GM12878 (cell line): ENCODE measurements at regions not wholly inside any gene's neighbourhood (a gene's known extent, or its start where the extent isn't known, plus 50 kb on each side); places are given as distances from the start of the nearest gene placed in this dataset.

Source experiments
- ATAC-seq: fragments of 200-7000 bp; cut with Tn5 transposase; 3 replicates; pipeline ENCODE4 v1.9.1; 2020; ENCODE audit warnings: mild to moderate bottlenecking, moderate library complexity
- BruUV-seq: library from RNA; stranded (reverse); fragments of 400-500 nt; replicated peaks from 2 replicates; lab custom pipeline; 2021; lab: Mats Ljungman, UMichigan
- CTCF ChIA-PET: fragments of 300-600 bp; sonication (Branson Sonifier 250); formaldehyde crosslinking; extraction: SDS; loops from one replicate; lab custom pipeline; 2021; ENCODE audit warnings: inconsistent platforms; lab: Yijun Ruan, JAX
- POLR2A ChIA-PET: fragments of 350-600 bp; formaldehyde crosslinking; extraction: SDS; loops from one replicate; lab custom pipeline; 2021; ENCODE audit warnings: inconsistent platforms; lab: Charles Lee
- RAD21 ChIA-PET: fragments of 300-600 bp; sonication (Branson Sonifier 250); formaldehyde crosslinking; loops from one replicate; lab custom pipeline; 2023; ENCODE audit warnings: antibody characterized with exemption; ENCODE audit not compliant: unreplicated experiment; lab: Charles Lee
- SMC1A ChIA-PET: fragments of 300-600 bp; sonication (Branson Sonifier 250); formaldehyde crosslinking; loops from one replicate; lab custom pipeline; 2023; ENCODE audit not compliant: unreplicated experiment, uncharacterized antibody; lab: Charles Lee
- DNase-seq: peaks from one replicate; pipeline ENCODE4 v3.0.0-alpha.2; 2011; ENCODE audit warnings: low read depth, low spot score
- FAIRE-seq: peaks from 3 replicates; lab custom pipeline; 2011; peaks lifted over from hg19 to GRCh38; lab: Jason Lieb, UNC
- H2AFZ ChIP-seq: 2 replicates; pipeline ENCODE4 v1.6.0; 2011; ENCODE audit warnings: low read depth, low read length, control low read depth; ENCODE audit not compliant: control insufficient read depth
- H3K27ac ChIP-seq: 2 replicates; pipeline ENCODE4 v1.5.1; 2011; ENCODE audit warnings: control low read depth; ENCODE audit not compliant: control insufficient read depth, insufficient read depth
- H3K27me3 ChIP-seq, 2 experiments: replicated peaks in 1 of 2; 2 replicates each; pipeline versions ENCODE4 v1.6.0 to v1.6.1; 2011; ENCODE audit warnings: low read length in 1 of 2; ENCODE audit not compliant: control insufficient read depth in 2 of 2, insufficient read depth in 2 of 2
- H3K36me3 ChIP-seq, 2 experiments: 2 replicates each; pipeline ENCODE4 v1.5.1; 2011; ENCODE audit warnings: low read length in 1 of 2; ENCODE audit not compliant: control insufficient read depth in 2 of 2, insufficient read depth in 2 of 2
- H3K4me1 ChIP-seq: 2 replicates; pipeline ENCODE4 v1.6.1; 2011; ENCODE audit warnings: mild to moderate bottlenecking, low read length, moderate library complexity, mixed read lengths; ENCODE audit not compliant: control insufficient read depth, insufficient read depth
- H3K4me2 ChIP-seq: 2 replicates; pipeline ENCODE4 v1.6.0; 2011; ENCODE audit warnings: control low read depth; ENCODE audit not compliant: control insufficient read depth, insufficient read depth
- H3K4me3 ChIP-seq: fragments of 200-600 bp; sonication (generic); 2 replicates; pipeline ENCODE4 v1.5.1; 2016
- H3K79me2 ChIP-seq: 2 replicates; pipeline ENCODE4 v1.6.0; 2011; ENCODE audit warnings: low read length; ENCODE audit not compliant: control insufficient read depth, insufficient read depth
- H3K9ac ChIP-seq: 2 replicates; pipeline ENCODE4 v1.8.0; 2011; ENCODE audit warnings: low read length, control low read depth, mixed read lengths; ENCODE audit not compliant: control insufficient read depth, insufficient read depth
- H3K9me3 ChIP-seq: replicated peaks from 3 replicates; pipeline ENCODE4 v1.5.1; 2011; ENCODE audit warnings: mild to moderate bottlenecking, low read length; ENCODE audit not compliant: control insufficient read depth, insufficient read depth
- H4K20me1 ChIP-seq: 2 replicates; pipeline ENCODE4 v1.6.0; 2011; ENCODE audit not compliant: control insufficient read depth, insufficient read depth
- DPF2 ChIP-seq: fragments of 450-650 bp; IDR thresholded peaks from 2 replicates; pipeline ENCODE4 v1.6.1; 2017; ENCODE audit warnings: mild to moderate bottlenecking
- SIN3A ChIP-seq: IDR thresholded peaks from 2 replicates; pipeline ENCODE4 v1.6.1; 2012; ENCODE audit warnings: low read depth, low read length, improper control_type of control experiment
- WGBS: methylation state at CpG from one replicate; pipeline ENCODE4 v1.1.6; 2016; ENCODE audit warnings: low lambda C conversion rate; ENCODE audit not compliant: insufficient replicate concordance, insufficient coverage; ENCODE audit errors: missing lambda C conversion rate; 5-methylcytosine and 5-hydroxymethylcytosine counted together
- in situ Hi-C: fragments of 300-500 bp; cut with MboI; formaldehyde crosslinking; loops from 9 replicates; pipeline ENCODE4 v1.14.3; 2018; ENCODE audit warnings: mixed read lengths
- intact Hi-C: fragments of 100-400 bp; cut with micrococcal nuclease; formaldehyde crosslinking; loops from one replicate; pipeline ENCODE4 v1.14.2; 2022; ENCODE audit not compliant: unreplicated experiment
- TF ChIP-seq, protein P1 (sequence below): fragments of 450-650 bp; IDR thresholded peaks from 2 replicates; pipeline ENCODE4 v1.6.1; 2017; ENCODE audit warnings: mild to moderate bottlenecking, moderate library complexity

DNA sequence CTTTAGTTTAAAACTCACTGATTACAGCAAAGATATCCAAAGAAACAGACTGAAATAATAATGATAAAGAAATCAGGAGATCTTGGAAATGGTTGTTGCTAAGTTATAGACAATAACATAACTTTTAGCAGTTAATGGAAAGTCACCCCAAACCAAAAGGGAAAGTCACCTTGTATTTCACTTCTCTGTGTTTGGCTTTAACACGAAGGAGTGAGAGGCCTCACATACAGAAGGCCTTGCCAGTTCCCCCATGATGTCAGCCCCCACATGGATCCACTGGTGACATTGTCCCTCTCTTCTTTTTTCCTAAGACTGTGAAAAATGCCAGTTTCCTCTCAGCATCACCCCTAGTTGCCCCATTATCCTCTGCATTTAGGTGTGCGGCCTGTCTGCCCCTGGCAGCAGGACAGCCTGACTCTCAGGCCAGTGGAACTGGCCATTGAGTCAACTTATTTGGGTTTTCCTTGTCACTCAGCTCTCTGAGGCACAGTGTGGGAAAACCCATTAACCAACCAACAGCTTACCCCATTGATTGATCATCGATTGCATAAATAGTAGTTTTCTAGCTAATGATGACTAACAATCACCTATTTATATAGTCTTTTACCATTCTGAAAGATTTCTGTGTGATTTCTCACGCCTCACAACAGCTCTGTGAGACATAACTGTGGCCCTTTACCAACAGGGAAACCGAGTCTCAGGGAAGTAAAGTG is 308.1 kb downstream of the PTTG2 start:
- ATAC-seq, result no peak
- no peak for FAIRE-seq
- intact Hi-C loops (no loop called here), in situ Hi-C loops (no loop called here)
- ChIA-PET SMC1A (no interaction called here), CTCF (no interaction called here), POLR2A (no interaction called here), RAD21 (interaction anchor here (0.6 kb wide), 1 partner anchor 89 kb away, joined by 3 read pairs; no protein-coding TSS in a partner anchor)
- no peaks in the 10 kb centered on the region for H3K36me3 ChIP-seq
- H3K4me1 ChIP-seq, result peaks cover 6% of the 10 kb centered on the region
- no peaks in the 10 kb centered on the region for H3K27me3 ChIP-seq
- H3K4me3 ChIP-seq, result no peak overlapping the region
- WGBS, result 42% methylated on average over 5 of the region's 5 CpGs
- peak overlapping the region; percentile 25; the same call in 1 of the 2 replicates for H2AFZ ChIP-seq
- TF ChIP-seq DPF2, result no peak
- no peak for TF ChIP-seq SIN3A
- TF ChIP-seq, protein P1, sequence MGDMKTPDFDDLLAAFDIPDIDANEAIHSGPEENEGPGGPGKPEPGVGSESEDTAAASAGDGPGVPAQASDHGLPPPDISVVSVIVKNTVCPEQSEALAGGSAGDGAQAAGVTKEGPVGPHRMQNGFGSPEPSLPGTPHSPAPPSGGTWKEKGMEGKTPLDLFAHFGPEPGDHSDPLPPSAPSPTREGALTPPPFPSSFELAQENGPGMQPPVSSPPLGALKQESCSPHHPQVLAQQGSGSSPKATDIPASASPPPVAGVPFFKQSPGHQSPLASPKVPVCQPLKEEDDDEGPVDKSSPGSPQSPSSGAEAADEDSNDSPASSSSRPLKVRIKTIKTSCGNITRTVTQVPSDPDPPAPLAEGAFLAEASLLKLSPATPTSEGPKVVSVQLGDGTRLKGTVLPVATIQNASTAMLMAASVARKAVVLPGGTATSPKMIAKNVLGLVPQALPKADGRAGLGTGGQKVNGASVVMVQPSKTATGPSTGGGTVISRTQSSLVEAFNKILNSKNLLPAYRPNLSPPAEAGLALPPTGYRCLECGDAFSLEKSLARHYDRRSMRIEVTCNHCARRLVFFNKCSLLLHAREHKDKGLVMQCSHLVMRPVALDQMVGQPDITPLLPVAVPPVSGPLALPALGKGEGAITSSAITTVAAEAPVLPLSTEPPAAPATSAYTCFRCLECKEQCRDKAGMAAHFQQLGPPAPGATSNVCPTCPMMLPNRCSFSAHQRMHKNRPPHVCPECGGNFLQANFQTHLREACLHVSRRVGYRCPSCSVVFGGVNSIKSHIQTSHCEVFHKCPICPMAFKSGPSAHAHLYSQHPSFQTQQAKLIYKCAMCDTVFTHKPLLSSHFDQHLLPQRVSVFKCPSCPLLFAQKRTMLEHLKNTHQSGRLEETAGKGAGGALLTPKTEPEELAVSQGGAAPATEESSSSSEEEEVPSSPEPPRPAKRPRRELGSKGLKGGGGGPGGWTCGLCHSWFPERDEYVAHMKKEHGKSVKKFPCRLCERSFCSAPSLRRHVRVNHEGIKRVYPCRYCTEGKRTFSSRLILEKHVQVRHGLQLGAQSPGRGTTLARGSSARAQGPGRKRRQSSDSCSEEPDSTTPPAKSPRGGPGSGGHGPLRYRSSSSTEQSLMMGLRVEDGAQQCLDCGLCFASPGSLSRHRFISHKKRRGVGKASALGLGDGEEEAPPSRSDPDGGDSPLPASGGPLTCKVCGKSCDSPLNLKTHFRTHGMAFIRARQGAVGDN, result no peak
- no peaks in the 10 kb centered on the region for H3K79me2 ChIP-seq
- no TSS peak for BruUV-seq
- H4K20me1 ChIP-seq, result no peaks in the 10 kb centered on the region
- DNase-seq, result no peak
- no peaks in the 10 kb centered on the region for H3K9me3 ChIP-seq
- no peak overlapping the region for H3K9ac ChIP-seq
- peak overlapping the region; percentile 38; the same call in 1 of the 2 replicates for H3K4me2 ChIP-seq
- peak overlapping the region; percentile 28 for H3K27ac ChIP-seq
